H9 (cell line): ENCODE measurements at regions not wholly inside any gene's neighbourhood (a gene's known extent, or its start where the extent isn't known, plus 50 kb on each side); places are given as distances from the start of the nearest gene placed in this dataset.

Experiments used
- DNase-seq: peaks from one replicate; pipeline ENCODE4 v3.0.0-alpha.2; 2017
- H2AFZ ChIP-seq: one replicate; pipeline ENCODE4 v1.6.1; 2013; ENCODE audit warnings: mild to moderate bottlenecking, low read length, control low read depth, moderate library complexity
- H2AK5ac ChIP-seq: 2 replicates; pipeline ENCODE4 v1.6.1; 2013; ENCODE audit warnings: low read length, control low read depth, mixed read lengths; ENCODE audit not compliant: insufficient read length
- H2BK120ac ChIP-seq: one replicate; pipeline ENCODE4 v1.6.1; 2013; ENCODE audit warnings: low read depth, mild to moderate bottlenecking, low read length, control low read depth, inconsistent platforms; ENCODE audit not compliant: poor library complexity, severe bottlenecking
- H2BK12ac ChIP-seq: 2 replicates; pipeline ENCODE4 v1.6.1; 2013; ENCODE audit warnings: low read length, control low read depth, mixed read lengths, low read depth; ENCODE audit not compliant: insufficient read length
- H2BK15ac ChIP-seq: 2 replicates; pipeline ENCODE4 v1.6.1; 2013; ENCODE audit warnings: low read depth, low read length, control low read depth
- H2BK20ac ChIP-seq: one replicate; pipeline ENCODE4 v1.6.1; 2013; ENCODE audit warnings: low read depth, mild to moderate bottlenecking, low read length, control low read depth, inconsistent platforms; ENCODE audit not compliant: poor library complexity, severe bottlenecking
- H2BK5ac ChIP-seq: 2 replicates; pipeline ENCODE4 v1.6.1; 2013; ENCODE audit warnings: low read length, control low read depth, mixed read lengths; ENCODE audit not compliant: insufficient read length
- H3K14ac ChIP-seq: 2 replicates; pipeline ENCODE4 v1.6.1; 2013; ENCODE audit warnings: low read length, control low read depth; ENCODE audit not compliant: insufficient read depth
- H3K18ac ChIP-seq: 2 replicates; pipeline ENCODE4 v1.6.1; 2013; ENCODE audit warnings: low read depth, mild to moderate bottlenecking, mixed read lengths, low read length, control low read depth; ENCODE audit not compliant: insufficient read length
- H3K23ac ChIP-seq: 2 replicates; pipeline ENCODE4 v1.6.1; 2013; ENCODE audit warnings: low read length, control low read depth, mixed read lengths, low read depth; ENCODE audit not compliant: insufficient read length
- H3K23me2 ChIP-seq: 2 replicates; pipeline ENCODE4 v1.6.1; 2013; ENCODE audit warnings: low read depth, mild to moderate bottlenecking, mixed read lengths, low read length, control low read depth; ENCODE audit not compliant: insufficient read length, poor library complexity, severe bottlenecking
- H3K27ac ChIP-seq: 2 replicates; pipeline ENCODE4 v1.5.1; 2013; ENCODE audit warnings: low read length, control low read depth, mixed read lengths, low read depth; ENCODE audit not compliant: insufficient read length
- H3K27me3 ChIP-seq: 2 replicates; pipeline ENCODE4 v1.6.1; 2013; ENCODE audit warnings: low read length, control low read depth, inconsistent platforms; ENCODE audit not compliant: insufficient read depth
- H3K4ac ChIP-seq: 2 replicates; pipeline ENCODE4 v1.6.1; 2013; ENCODE audit warnings: low read depth, mild to moderate bottlenecking, control low read depth, inconsistent platforms, low read length, moderate library complexity
- H3K4me1 ChIP-seq: 2 replicates; pipeline ENCODE4 v1.6.1; 2013; ENCODE audit warnings: low read length, control low read depth, inconsistent platforms; ENCODE audit not compliant: insufficient read depth
- H3K4me2 ChIP-seq: 2 replicates; pipeline ENCODE4 v1.6.1; 2013; ENCODE audit warnings: low read length, control low read depth, mixed read lengths; ENCODE audit not compliant: insufficient read length, insufficient read depth
- H3K56ac ChIP-seq: 2 replicates; pipeline ENCODE4 v1.6.1; 2013; ENCODE audit warnings: low read depth, mild to moderate bottlenecking, mixed read lengths, low read length, control low read depth; ENCODE audit not compliant: insufficient read length
- H3K79me1 ChIP-seq: 2 replicates; pipeline ENCODE4 v1.6.1; 2013; ENCODE audit warnings: low read depth, mild to moderate bottlenecking, moderate library complexity, low read length, control low read depth, inconsistent platforms; ENCODE audit not compliant: insufficient read depth, poor library complexity, severe bottlenecking
- H3K79me2 ChIP-seq: 2 replicates; pipeline ENCODE4 v1.6.1; 2013; ENCODE audit warnings: low read length, control low read depth, inconsistent platforms; ENCODE audit not compliant: insufficient read depth
- H3K9ac ChIP-seq: 2 replicates; pipeline ENCODE4 v1.6.1; 2013; ENCODE audit warnings: low read length, control low read depth, mixed read lengths; ENCODE audit not compliant: insufficient read length; ENCODE audit errors: extremely low read depth
- H3K9me3 ChIP-seq: one replicate; pipeline ENCODE4 v1.6.1; 2013; ENCODE audit warnings: low read depth, low read length, inconsistent platforms; ENCODE audit not compliant: control insufficient read depth
- H3T11ph ChIP-seq: one replicate; pipeline ENCODE4 v1.6.1; 2013; ENCODE audit warnings: mild to moderate bottlenecking, low read length, control low read depth, inconsistent platforms
- H4K20me1 ChIP-seq: one replicate; pipeline ENCODE4 v1.6.1; 2013; ENCODE audit not compliant: control insufficient read depth, insufficient read length, insufficient read depth
- H4K5ac ChIP-seq: 2 replicates; pipeline ENCODE4 v1.6.1; 2013; ENCODE audit warnings: low read depth, mild to moderate bottlenecking, mixed read lengths, low read length, control low read depth; ENCODE audit not compliant: insufficient read length
- H4K8ac ChIP-seq: replicated peaks from 2 replicates; pipeline ENCODE4 v1.6.1; 2013; ENCODE audit warnings: low read length, control low read depth, mixed read lengths, low read depth; ENCODE audit not compliant: insufficient read length
- H4K91ac ChIP-seq: 2 replicates; pipeline ENCODE4 v1.6.1; 2013; ENCODE audit warnings: low read depth, mild to moderate bottlenecking, moderate library complexity, mixed read lengths, low read length, control low read depth; ENCODE audit not compliant: insufficient read length
- H3K27ac Mint-ChIP-seq, 3 experiments: 2 replicates in 2 of 3; 3 replicates in 1 of 3; pipeline ENCODE4 v1.8.0; 2020 to 2021; ENCODE audit warnings: mixed read lengths in 3 of 3, mild to moderate bottlenecking in 1 of 3, moderate library complexity in 1 of 3
- H3K27me3 Mint-ChIP-seq: 2 replicates; pipeline ENCODE4 v1.8.0; 2021; ENCODE audit warnings: low read depth, mild to moderate bottlenecking, moderate library complexity, mixed read lengths
- H3K36me3 Mint-ChIP-seq, 3 experiments: 2 replicates in 2 of 3; 3 replicates in 1 of 3; pipeline ENCODE4 v1.8.0; 2020 to 2021; ENCODE audit warnings: low read depth in 3 of 3, mixed read lengths in 3 of 3; ENCODE audit not compliant: insufficient read depth in 1 of 3
- H3K4me1 Mint-ChIP-seq, 2 experiments: 2 replicates each; pipeline ENCODE4 v1.8.0; 2020; ENCODE audit warnings: mixed read lengths in 2 of 2
- H3K4me3 Mint-ChIP-seq, 2 experiments: 2 replicates in 1 of 2; 3 replicates in 1 of 2; pipeline ENCODE4 v1.8.0; 2020 to 2021; ENCODE audit warnings: mild to moderate bottlenecking in 2 of 2, mixed read lengths in 2 of 2, moderate library complexity in 1 of 2
- H3K9me3 Mint-ChIP-seq, 2 experiments: 2 replicates in 1 of 2; 3 replicates in 1 of 2; pipeline ENCODE4 v1.8.0; 2020; ENCODE audit warnings: mild to moderate bottlenecking in 2 of 2, mixed read lengths in 2 of 2, moderate library complexity in 1 of 2
- WGBS: extraction: QIAGEN DNeasy Blood & Tissue Kit; methylation state at CpG from one replicate; pipeline ENCODE4 v1.1.7; 2013; ENCODE audit warnings: missing lambda C conversion rate, low lambda C conversion rate, mixed read lengths; ENCODE audit not compliant: insufficient read length; ENCODE audit errors: extremely low coverage; 5-methylcytosine and 5-hydroxymethylcytosine counted together
- TF ChIP-seq, protein P1 (sequence below): fragments of 200-600 bp; sonication (generic); conservative IDR thresholded peaks from 3 replicates; pipeline ENCODE4 v1.8.0; 2021; ENCODE audit warnings: antibody characterized with exemption, mild to moderate bottlenecking

- Mint-ChIP-seq H3K27ac (no peak overlapping the region), H3K4me3 (no peak overlapping the region), H3K9me3 (no peaks in the 10 kb centered on the region), H3K36me3 (no peaks in the 10 kb centered on the region; a peak in 2 of 7 replicates), H3K4me1 (no peaks in the 10 kb centered on the region), H3K27me3 (no peaks in the 10 kb centered on the region)
- TF ChIP-seq, protein P1, sequence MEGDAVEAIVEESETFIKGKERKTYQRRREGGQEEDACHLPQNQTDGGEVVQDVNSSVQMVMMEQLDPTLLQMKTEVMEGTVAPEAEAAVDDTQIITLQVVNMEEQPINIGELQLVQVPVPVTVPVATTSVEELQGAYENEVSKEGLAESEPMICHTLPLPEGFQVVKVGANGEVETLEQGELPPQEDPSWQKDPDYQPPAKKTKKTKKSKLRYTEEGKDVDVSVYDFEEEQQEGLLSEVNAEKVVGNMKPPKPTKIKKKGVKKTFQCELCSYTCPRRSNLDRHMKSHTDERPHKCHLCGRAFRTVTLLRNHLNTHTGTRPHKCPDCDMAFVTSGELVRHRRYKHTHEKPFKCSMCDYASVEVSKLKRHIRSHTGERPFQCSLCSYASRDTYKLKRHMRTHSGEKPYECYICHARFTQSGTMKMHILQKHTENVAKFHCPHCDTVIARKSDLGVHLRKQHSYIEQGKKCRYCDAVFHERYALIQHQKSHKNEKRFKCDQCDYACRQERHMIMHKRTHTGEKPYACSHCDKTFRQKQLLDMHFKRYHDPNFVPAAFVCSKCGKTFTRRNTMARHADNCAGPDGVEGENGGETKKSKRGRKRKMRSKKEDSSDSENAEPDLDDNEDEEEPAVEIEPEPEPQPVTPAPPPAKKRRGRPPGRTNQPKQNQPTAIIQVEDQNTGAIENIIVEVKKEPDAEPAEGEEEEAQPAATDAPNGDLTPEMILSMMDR: no peak
- Histone ChIP-seq H2BK15ac (no peak overlapping the region), H4K20me1 (no peaks in the 10 kb centered on the region), H3K4me2 (no peak overlapping the region), H3K4me1 (no peaks in the 10 kb centered on the region), H3K27me3 (no peaks in the 10 kb centered on the region), H2BK12ac (no peak overlapping the region), H3K9ac (no peak overlapping the region), H4K5ac (no peak overlapping the region), H3K79me2 (no peaks in the 10 kb centered on the region), H3K23ac (no peak overlapping the region), H3K23me2 (no peaks in the 10 kb centered on the region), H3K18ac (no peak overlapping the region), H2BK20ac (no peak overlapping the region), H2AFZ (no peak overlapping the region), H3K56ac (no peak overlapping the region), H3T11ph (no peak overlapping the region), H2BK120ac (no peak overlapping the region), H4K8ac (no peak overlapping the region), H3K4ac (no peak overlapping the region), H3K14ac (no peak overlapping the region), H3K9me3 (no peaks in the 10 kb centered on the region), H4K91ac (no peak overlapping the region), H2BK5ac (no peak overlapping the region), H2AK5ac (no peak overlapping the region), H3K79me1 (no peaks in the 10 kb centered on the region), H3K27ac (no peak overlapping the region)
- WGBS: no CpG with 5 or more reads among the region's 3 CpGs
- no peak for DNase-seq
These were observed 248.3 kb upstream of the CCDC54 start for GRCh38 chr3:107128946-107129345.
